HCT116 (cell line): ENCODE measurements at regions not wholly inside any gene's neighbourhood (a gene's known extent, or its start where the extent isn't known, plus 50 kb on each side); places are given as distances from the start of the nearest gene placed in this dataset.

ENCODE experiments used
- ATAC-seq: fragments of 200-7000 bp; cut with Tn5 transposase; 2 replicates; pipeline ENCODE4 v1.9.1; 2020; ENCODE audit warnings: mild to moderate bottlenecking, moderate library complexity
- BruUV-seq: library from RNA; stranded (reverse); fragments of 400-500 nt; replicated peaks from 2 replicates; lab custom pipeline; 2021; lab: Mats Ljungman, UMichigan
- CTCF ChIA-PET: fragments of 300-600 bp; sonication (Branson Sonifier 250); formaldehyde crosslinking; loops from one replicate; lab custom pipeline; 2021; ENCODE audit warnings: antibody characterized with exemption; lab: Charles Lee
- POLR2A ChIA-PET: fragments of 300-600, 350-600 bp; sonication (Branson Sonifier 250); formaldehyde crosslinking; loops from one replicate; lab custom pipeline; 2021; ENCODE audit warnings: antibody characterized with exemption; lab: Charles Lee
- RAD21 ChIA-PET, 2 experiments: fragments of 300-600 bp; sonication (Branson Sonifier 250); formaldehyde crosslinking; loops; one replicate each; lab custom pipeline; 2023; ENCODE audit warnings: low total read pairs in 2 of 2; ENCODE audit not compliant: uncharacterized antibody in 2 of 2, unreplicated experiment in 2 of 2, low non-redundant PET in 1 of 2; lab: Charles Lee
- DNase-seq: peaks from one replicate; pipeline ENCODE4 v3.0.0-alpha.2; 2010; ENCODE audit warnings: low read depth, low spot score
- H2AFZ ChIP-seq: fragments of 200-600 bp; shearing (Covaris generic), sonication (generic); 2 replicates; pipeline ENCODE4 v1.6.1; 2017; ENCODE audit warnings: low read depth, mixed run types, mixed read lengths, antibody characterized with exemption, low read length; ENCODE audit not compliant: poor library complexity, severe bottlenecking
- H3K27ac ChIP-seq: 2 replicates; pipeline ENCODE4 v1.5.1; 2012; ENCODE audit warnings: low read depth, low read length
- H3K27me3 ChIP-seq: fragments of 200-600 bp; sonication (generic); 2 replicates; pipeline ENCODE4 v1.6.1; 2016; ENCODE audit warnings: mixed run types, low read length, mixed read lengths; ENCODE audit not compliant: insufficient read depth
- H3K36me3 ChIP-seq, 2 experiments: fragments of 200-500 bp in 1 of 2; fragments of 200-600 bp in 1 of 2; sonication (Bioruptor generic) in 1 of 2; sonication (generic) in 1 of 2; 2 replicates each; pipeline versions ENCODE4 v1.5.1 to v1.6.1; 2014 to 2016; ENCODE audit warnings: low read length in 2 of 2, inconsistent platforms in 1 of 2, mixed read lengths in 1 of 2, mixed run types in 1 of 2; ENCODE audit not compliant: insufficient read depth in 2 of 2, control insufficient read depth in 1 of 2
- H3K4me1 ChIP-seq, 2 experiments: fragments of 200-600 bp in 1 of 2; sonication (generic) in 1 of 2; 2 replicates each; pipeline versions ENCODE4 v1.5.1 to v1.6.1; 2012 to 2017; ENCODE audit warnings: low read length in 2 of 2, inconsistent platforms in 1 of 2, mild to moderate bottlenecking in 1 of 2, mixed read lengths in 1 of 2, mixed run types in 1 of 2, moderate library complexity in 1 of 2; ENCODE audit not compliant: insufficient read depth in 2 of 2, control insufficient read depth in 1 of 2
- H3K4me2 ChIP-seq: fragments of 200-600 bp; sonication (generic); 2 replicates; pipeline ENCODE4 v1.6.1; 2017; ENCODE audit warnings: mixed run types, low read length, mixed read lengths
- H3K4me3 ChIP-seq, 2 experiments: fragments of 200-600 bp in 1 of 2; sonication (generic) in 1 of 2; replicated peaks in 1 of 2; 2 replicates each; pipeline ENCODE4 v1.5.1; 2011 to 2016; ENCODE audit warnings: low read length in 2 of 2, control low read depth in 1 of 2, low read depth in 1 of 2, mild to moderate bottlenecking in 1 of 2, mixed read lengths in 1 of 2, mixed run types in 1 of 2
- H3K79me2 ChIP-seq: fragments of 200-600 bp; sonication (generic); 2 replicates; pipeline ENCODE4 v1.6.1; 2017; ENCODE audit warnings: mild to moderate bottlenecking, mixed run types, low read length, moderate library complexity, mixed read lengths; ENCODE audit not compliant: insufficient read depth
- H3K9ac ChIP-seq: fragments of 200-600 bp; sonication (generic); 2 replicates; pipeline ENCODE4 v1.6.1; 2016; ENCODE audit warnings: low read length, mixed read lengths
- H3K9me2 ChIP-seq: fragments of 200-600 bp; sonication (generic), shearing (Covaris generic); 2 replicates; pipeline ENCODE4 v1.6.1; 2017; ENCODE audit warnings: mixed run types, mild to moderate bottlenecking, moderate library complexity; ENCODE audit not compliant: insufficient read depth
- H3K9me3 ChIP-seq, 2 experiments: fragments of 200-500 bp in 1 of 2; fragments of 200-600 bp in 1 of 2; sonication (Bioruptor generic) in 1 of 2; sonication (generic) in 1 of 2; 2 replicates each; pipeline ENCODE4 v1.6.1; 2014 to 2017; ENCODE audit warnings: low read length in 2 of 2, mixed read lengths in 2 of 2, inconsistent platforms in 1 of 2, low read depth in 1 of 2, mild to moderate bottlenecking in 1 of 2, mixed run types in 1 of 2, moderate library complexity in 1 of 2; ENCODE audit not compliant: control insufficient read depth in 1 of 2, insufficient read depth in 1 of 2
- H4K20me1 ChIP-seq: fragments of 200-600 bp; sonication (generic), shearing (Covaris generic); 2 replicates; pipeline ENCODE4 v1.6.1; 2017; ENCODE audit warnings: mixed run types, mild to moderate bottlenecking, moderate library complexity; ENCODE audit not compliant: insufficient read depth
- CBX3 ChIP-seq: IDR thresholded peaks from 2 replicates; pipeline ENCODE4 v1.6.1; 2012; ENCODE audit warnings: low read depth
- CEBPB ChIP-seq: IDR thresholded peaks from 2 replicates; pipeline ENCODE4 v1.6.1; 2012; ENCODE audit warnings: low read depth
- EGR1 ChIP-seq: IDR thresholded peaks from 2 replicates; pipeline ENCODE4 v1.6.1; 2012; ENCODE audit warnings: low read depth
- TCF7L2 ChIP-seq: IDR thresholded peaks from 2 replicates; pipeline ENCODE4 v1.7.0; 2011; ENCODE audit warnings: borderline replicate concordance, inconsistent platforms; ENCODE audit not compliant: insufficient read depth, insufficient read length; ENCODE audit errors: extremely low read depth
- intact Hi-C: fragments of 100-400 bp; cut with micrococcal nuclease; formaldehyde crosslinking; loops from 2 replicates; pipeline ENCODE4 v1.10.0; 2022
- TF ChIP-seq, protein P1 (sequence below): IDR thresholded peaks from 2 replicates; pipeline ENCODE4 v1.6.1; 2012; ENCODE audit warnings: low read depth

DNA sequence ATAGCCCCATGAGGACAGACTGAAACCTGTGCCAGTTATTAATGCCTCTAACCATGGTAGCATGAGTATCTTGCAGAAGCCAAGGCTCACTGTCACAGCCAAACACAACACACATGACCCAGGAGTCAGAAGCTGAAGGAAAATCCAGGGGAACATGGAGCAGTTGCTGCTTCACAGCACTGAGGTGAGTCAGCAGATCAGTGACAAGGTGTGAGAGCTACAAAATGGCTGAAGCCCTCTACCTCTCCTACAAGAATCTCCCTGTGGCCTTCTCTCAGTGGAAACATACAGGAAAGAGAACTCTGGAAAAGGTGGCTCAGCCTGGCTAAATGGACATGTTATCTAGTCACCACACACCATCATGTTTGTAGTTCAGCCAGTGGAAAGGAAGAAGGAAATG is 93.5 kb downstream of the NAB1 start:
- Histone ChIP-seq H3K4me2 (no peak overlapping the region), H3K9me2 (no peaks in the 10 kb centered on the region), H3K27ac (no peak overlapping the region), H3K4me1 (no peaks in the 10 kb centered on the region), H3K9ac (no peak overlapping the region), H3K79me2 (no peaks in the 10 kb centered on the region), H4K20me1 (no peaks in the 10 kb centered on the region), H3K27me3 (no peaks in the 10 kb centered on the region), H3K9me3 (0 out of 4 replicates have a peak, but pooled peaks cover 0 to 6% of the 10 kb centered on the region in 2 experiments), H3K4me3 (no peak overlapping the region), H2AFZ (peak overlapping the region; percentile 51), H3K36me3 (no peaks in the 10 kb centered on the region)
- CTCF ChIA-PET = no interaction called here
- ATAC-seq (no peak), DNase-seq (no peak)
- no peak for TF ChIP-seq CBX3
- no peak for TF ChIP-seq TCF7L2
- TF ChIP-seq CEBPB = no peak
- TF ChIP-seq EGR1 = no peak
- RAD21 ChIA-PET = no interaction called here
- BruUV-seq = no TSS peak
- POLR2A ChIA-PET = no interaction called here
- intact Hi-C loops = no loop called here

DNA sequence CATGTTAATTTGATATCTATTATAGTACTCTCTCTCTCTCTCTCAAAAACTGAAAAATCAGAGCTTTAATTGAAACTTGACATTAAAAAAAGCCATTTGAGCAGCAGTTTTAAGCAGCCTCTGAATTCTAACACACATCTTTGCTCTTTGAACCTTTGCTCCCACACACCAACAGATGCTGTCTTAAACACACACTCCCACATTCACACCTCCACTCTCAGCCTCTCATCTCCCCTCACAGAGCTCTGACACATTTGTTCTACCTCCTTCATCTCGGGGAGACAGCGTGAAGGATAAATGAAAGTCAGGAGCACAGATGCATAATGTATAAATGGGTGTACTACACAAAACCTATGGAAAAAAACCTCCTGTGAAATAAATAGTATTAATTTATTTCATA is 95.2 kb downstream of the NAB1 start:
- CTCF ChIA-PET = no interaction called here
- no peaks in the 10 kb centered on the region for H3K36me3 ChIP-seq

More for the DNA sequence above, 95.2 kb downstream of the NAB1 start:
- Histone ChIP-seq H3K9ac (no peak overlapping the region), H3K9me3 (0 out of 4 replicates have a peak, but pooled peaks cover 0 to 6% of the 10 kb centered on the region in 2 experiments), H3K27me3 (no peaks in the 10 kb centered on the region), H3K4me1 (no peaks in the 10 kb centered on the region), H3K79me2 (no peaks in the 10 kb centered on the region), H3K4me2 (no peak overlapping the region), H4K20me1 (no peaks in the 10 kb centered on the region), H3K27ac (no peak overlapping the region), H3K4me3 (no peak overlapping the region), H3K9me2 (no peaks in the 10 kb centered on the region), H2AFZ (no peak overlapping the region)
- no TSS peak for BruUV-seq
- TF ChIP-seq, protein P1, sequence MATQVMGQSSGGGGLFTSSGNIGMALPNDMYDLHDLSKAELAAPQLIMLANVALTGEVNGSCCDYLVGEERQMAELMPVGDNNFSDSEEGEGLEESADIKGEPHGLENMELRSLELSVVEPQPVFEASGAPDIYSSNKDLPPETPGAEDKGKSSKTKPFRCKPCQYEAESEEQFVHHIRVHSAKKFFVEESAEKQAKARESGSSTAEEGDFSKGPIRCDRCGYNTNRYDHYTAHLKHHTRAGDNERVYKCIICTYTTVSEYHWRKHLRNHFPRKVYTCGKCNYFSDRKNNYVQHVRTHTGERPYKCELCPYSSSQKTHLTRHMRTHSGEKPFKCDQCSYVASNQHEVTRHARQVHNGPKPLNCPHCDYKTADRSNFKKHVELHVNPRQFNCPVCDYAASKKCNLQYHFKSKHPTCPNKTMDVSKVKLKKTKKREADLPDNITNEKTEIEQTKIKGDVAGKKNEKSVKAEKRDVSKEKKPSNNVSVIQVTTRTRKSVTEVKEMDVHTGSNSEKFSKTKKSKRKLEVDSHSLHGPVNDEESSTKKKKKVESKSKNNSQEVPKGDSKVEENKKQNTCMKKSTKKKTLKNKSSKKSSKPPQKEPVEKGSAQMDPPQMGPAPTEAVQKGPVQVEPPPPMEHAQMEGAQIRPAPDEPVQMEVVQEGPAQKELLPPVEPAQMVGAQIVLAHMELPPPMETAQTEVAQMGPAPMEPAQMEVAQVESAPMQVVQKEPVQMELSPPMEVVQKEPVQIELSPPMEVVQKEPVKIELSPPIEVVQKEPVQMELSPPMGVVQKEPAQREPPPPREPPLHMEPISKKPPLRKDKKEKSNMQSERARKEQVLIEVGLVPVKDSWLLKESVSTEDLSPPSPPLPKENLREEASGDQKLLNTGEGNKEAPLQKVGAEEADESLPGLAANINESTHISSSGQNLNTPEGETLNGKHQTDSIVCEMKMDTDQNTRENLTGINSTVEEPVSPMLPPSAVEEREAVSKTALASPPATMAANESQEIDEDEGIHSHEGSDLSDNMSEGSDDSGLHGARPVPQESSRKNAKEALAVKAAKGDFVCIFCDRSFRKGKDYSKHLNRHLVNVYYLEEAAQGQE = no peak
- POLR2A ChIA-PET = no interaction called here
- RAD21 ChIA-PET = no interaction called here
- no peak for ATAC-seq
- intact Hi-C loops = no loop called here
- no peak for DNase-seq
